ENCODE measurements at regions not wholly inside any gene's neighbourhood (a gene's known extent, or its start where the extent isn't known, plus 50 kb on each side); places are given as distances from the start of the nearest gene placed in this dataset.

- Histone ChIP-seq H3K4me3 (no peak overlapping the region), H2AFZ (no peak overlapping the region), H3K4me2 (no peak overlapping the region), H3K4me1 (ENCODE audit: insufficient read depth) (no peaks in the 10 kb centered on the region), H4K20me1 (replicated peaks; ENCODE audit: insufficient read depth) (no peaks in the 10 kb centered on the region), H3K36me3 (ENCODE audit: insufficient read depth) (no peaks in the 10 kb centered on the region), H3F3A (replicated peaks; ENCODE audit: low read depth) (no peaks in the 10 kb centered on the region), H3K27ac (ENCODE audit: low read depth) (no peak overlapping the region), H3K9me2 (ENCODE audit: insufficient read depth) (peaks cover 1% of the 10 kb centered on the region), H3K27me3 (ENCODE audit: insufficient read depth) (no peaks in the 10 kb centered on the region), H3K79me2 (replicated peaks; ENCODE audit: insufficient read depth) (no peaks in the 10 kb centered on the region)
- no peaks in the 10 kb centered on the region for H3K9me3 Mint-ChIP-seq
- no peaks in the 10 kb centered on the region for H3K27me3 Mint-ChIP-seq (ENCODE audit: insufficient read depth, low read depth, poor library complexity)
- DNase-seq (ENCODE audit: low spot score) (no peak), ATAC-seq (no peak)
- no peaks in the 10 kb centered on the region for H3K36me3 Mint-ChIP-seq (ENCODE audit: low read depth)
- H3K4me1 Mint-ChIP-seq, result no peaks in the 10 kb centered on the region
- no peak overlapping the region for H3K27ac Mint-ChIP-seq
- TF ChIP-seq JUNB (IDR thresholded peaks at IDR 0.05; ENCODE audit: unreplicated experiment) (no peak), ZNF462 (CRISPR knock-in tag; IDR thresholded peaks at IDR 0.05) (no peak), ZNF331 (CRISPR knock-in tag; IDR thresholded peaks at IDR 0.05; ENCODE audit: low read depth) (no peak), POLR2AphosphoS5 (IDR thresholded peaks at IDR 0.05; ENCODE audit: low read depth) (no peak)
- no peak overlapping the region for H3K4me3 Mint-ChIP-seq
Observed at GRCh38 chr12:45105996-45106395, 55.1 kb upstream of the DBX2 start.

- no peak overlapping the region for H3K4me2 ChIP-seq
- no peaks in the 10 kb centered on the region for H3F3A ChIP-seq (replicated peaks; ENCODE audit: low read depth)
- no peak overlapping the region for H3K27ac ChIP-seq (ENCODE audit: low read depth)
- no peak for DNase-seq (ENCODE audit: low spot score)
- H3K4me1 Mint-ChIP-seq, result no peaks in the 10 kb centered on the region
- H3K27me3 ChIP-seq (ENCODE audit: insufficient read depth), result no peaks in the 10 kb centered on the region
- H3K27me3 Mint-ChIP-seq (ENCODE audit: insufficient read depth, low read depth, poor library complexity), result peaks cover 2% of the 10 kb centered on the region
- no peaks in the 10 kb centered on the region for H3K9me2 ChIP-seq (ENCODE audit: insufficient read depth)
- no peaks in the 10 kb centered on the region for H3K36me3 Mint-ChIP-seq (ENCODE audit: low read depth)
- H3K27ac Mint-ChIP-seq, result no peak overlapping the region
- no peaks in the 10 kb centered on the region for H4K20me1 ChIP-seq (replicated peaks; ENCODE audit: insufficient read depth)
- TF ChIP-seq ZNF114 (CRISPR knock-in tag; IDR thresholded peaks at IDR 0.05) (no peak), NANOG (IDR thresholded peaks at IDR 0.05; ENCODE audit: borderline replicate concordance) (no peak)
- no peaks in the 10 kb centered on the region for H3K9me3 Mint-ChIP-seq
- no peaks in the 10 kb centered on the region for H3K36me3 ChIP-seq (ENCODE audit: insufficient read depth)
- H3K4me3 Mint-ChIP-seq, result no peak overlapping the region
- no peaks in the 10 kb centered on the region for H3K79me2 ChIP-seq (replicated peaks; ENCODE audit: insufficient read depth)
- H2AFZ ChIP-seq, result no peak overlapping the region
- no peak overlapping the region for H3K4me3 ChIP-seq
- no peak for ATAC-seq
- H3K4me1 ChIP-seq (ENCODE audit: insufficient read depth), result no peaks in the 10 kb centered on the region
Observed at GRCh38 chr12:45112306-45112705, 61.4 kb upstream of the DBX2 start.

Measured in GM23338 (cell line).